ENCODE measurements at regions not wholly inside any gene's neighbourhood (a gene's known extent, or its start where the extent isn't known, plus 50 kb on each side); places are given as distances from the start of the nearest gene placed in this dataset.

DNA sequence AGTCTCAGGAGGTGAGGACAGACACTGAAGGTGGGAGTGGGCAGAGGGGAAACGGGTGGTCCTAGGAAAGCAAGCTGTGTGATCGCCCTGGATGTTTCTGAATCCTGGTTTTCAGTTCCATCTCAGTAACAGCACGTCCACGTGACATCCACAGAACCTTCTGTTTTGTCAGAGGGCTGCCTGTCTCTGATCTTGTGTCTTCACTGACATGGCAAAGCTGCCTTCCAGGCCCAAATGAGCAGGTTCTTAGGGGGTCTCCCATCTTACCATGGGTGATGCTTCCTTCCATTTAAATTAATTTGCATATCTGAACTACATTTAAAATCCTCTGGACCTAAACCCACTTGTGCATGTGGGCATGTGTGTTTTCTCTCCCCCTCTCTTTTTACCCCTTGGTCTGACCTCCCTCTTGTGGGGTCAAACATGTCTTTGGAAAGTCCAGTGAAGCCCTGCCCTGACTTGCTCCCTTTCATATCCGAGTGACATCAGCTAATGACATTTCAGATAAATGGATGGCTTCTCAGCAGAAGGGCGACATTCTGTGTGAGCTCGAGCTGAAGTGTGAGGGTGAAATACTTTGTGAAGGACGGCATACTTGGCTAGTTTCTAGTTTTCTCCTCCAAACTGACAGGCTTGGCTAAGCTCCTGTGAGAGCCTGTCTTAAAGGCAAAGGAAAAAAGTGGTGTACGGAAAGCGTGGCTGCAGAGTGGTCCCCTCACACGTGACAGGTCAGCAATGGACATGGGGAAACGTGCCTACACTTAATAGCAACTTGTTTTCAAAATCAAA is 204.8 kb upstream of the S1PR3 start:
- TF ChIP-seq, protein P1, sequence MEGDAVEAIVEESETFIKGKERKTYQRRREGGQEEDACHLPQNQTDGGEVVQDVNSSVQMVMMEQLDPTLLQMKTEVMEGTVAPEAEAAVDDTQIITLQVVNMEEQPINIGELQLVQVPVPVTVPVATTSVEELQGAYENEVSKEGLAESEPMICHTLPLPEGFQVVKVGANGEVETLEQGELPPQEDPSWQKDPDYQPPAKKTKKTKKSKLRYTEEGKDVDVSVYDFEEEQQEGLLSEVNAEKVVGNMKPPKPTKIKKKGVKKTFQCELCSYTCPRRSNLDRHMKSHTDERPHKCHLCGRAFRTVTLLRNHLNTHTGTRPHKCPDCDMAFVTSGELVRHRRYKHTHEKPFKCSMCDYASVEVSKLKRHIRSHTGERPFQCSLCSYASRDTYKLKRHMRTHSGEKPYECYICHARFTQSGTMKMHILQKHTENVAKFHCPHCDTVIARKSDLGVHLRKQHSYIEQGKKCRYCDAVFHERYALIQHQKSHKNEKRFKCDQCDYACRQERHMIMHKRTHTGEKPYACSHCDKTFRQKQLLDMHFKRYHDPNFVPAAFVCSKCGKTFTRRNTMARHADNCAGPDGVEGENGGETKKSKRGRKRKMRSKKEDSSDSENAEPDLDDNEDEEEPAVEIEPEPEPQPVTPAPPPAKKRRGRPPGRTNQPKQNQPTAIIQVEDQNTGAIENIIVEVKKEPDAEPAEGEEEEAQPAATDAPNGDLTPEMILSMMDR (IDR thresholded peaks at IDR 0.05; ENCODE audit: borderline replicate concordance, extremely low read depth, insufficient read depth) = no peak
- Histone ChIP-seq H3K9ac (ENCODE audit: low read length in 3 of 3) (no peak overlapping the region), H3K27me3 (ENCODE audit: control insufficient read depth, insufficient read depth, low read length) (no peaks in the 10 kb centered on the region), H3K9me3 (ENCODE audit: control insufficient read depth in 2 of 3, insufficient read depth in 1 of 3, low read length in 3 of 3) (no peaks in the 10 kb centered on the region), H3K27ac (ENCODE audit: low read depth in 2 of 2, low read length in 2 of 2) (peak overlapping the region in 1 of 2 donors; percentile 29), H3K36me3 (ENCODE audit: control insufficient read depth in 2 of 3, insufficient read depth in 3 of 3, low read length in 3 of 3) (no peaks in the 10 kb centered on the region), H3K4me3 (ENCODE audit: low read length in 3 of 3) (no peak overlapping the region), H3K4me1 (ENCODE audit: control insufficient read depth in 2 of 3, insufficient read depth in 2 of 3, low read depth in 1 of 3, low read length in 3 of 3) (no peaks in the 10 kb centered on the region)
- intact Hi-C loops (cut with DNase I) = no loop called here
- DNase-seq (peak in 2 of 5 donors; percentile 41 to 72), FAIRE-seq (no peak)

DNA sequence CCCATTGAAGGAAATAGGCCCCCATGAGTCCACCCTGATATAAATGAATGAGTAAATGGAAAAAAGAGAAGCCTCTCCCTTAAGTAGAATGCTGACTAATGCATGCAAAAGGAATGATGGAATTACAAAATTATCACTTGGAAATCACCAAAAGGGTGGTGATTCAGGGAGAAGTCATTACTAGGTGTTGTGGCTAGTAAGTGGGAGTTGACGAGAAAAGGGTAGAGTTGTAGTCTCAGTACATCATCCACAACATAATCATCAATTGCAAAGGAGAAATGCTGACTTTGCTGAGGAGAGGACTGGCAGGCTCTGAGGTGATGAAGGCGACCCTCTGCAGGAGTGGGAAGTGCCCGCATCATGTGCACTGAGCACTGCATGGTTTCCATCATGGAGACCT is 201.5 kb upstream of the S1PR3 start:
- no peak for FAIRE-seq
- no peak overlapping the region for H3K27ac ChIP-seq (ENCODE audit: low read depth in 2 of 2, low read length in 2 of 2)

DNA sequence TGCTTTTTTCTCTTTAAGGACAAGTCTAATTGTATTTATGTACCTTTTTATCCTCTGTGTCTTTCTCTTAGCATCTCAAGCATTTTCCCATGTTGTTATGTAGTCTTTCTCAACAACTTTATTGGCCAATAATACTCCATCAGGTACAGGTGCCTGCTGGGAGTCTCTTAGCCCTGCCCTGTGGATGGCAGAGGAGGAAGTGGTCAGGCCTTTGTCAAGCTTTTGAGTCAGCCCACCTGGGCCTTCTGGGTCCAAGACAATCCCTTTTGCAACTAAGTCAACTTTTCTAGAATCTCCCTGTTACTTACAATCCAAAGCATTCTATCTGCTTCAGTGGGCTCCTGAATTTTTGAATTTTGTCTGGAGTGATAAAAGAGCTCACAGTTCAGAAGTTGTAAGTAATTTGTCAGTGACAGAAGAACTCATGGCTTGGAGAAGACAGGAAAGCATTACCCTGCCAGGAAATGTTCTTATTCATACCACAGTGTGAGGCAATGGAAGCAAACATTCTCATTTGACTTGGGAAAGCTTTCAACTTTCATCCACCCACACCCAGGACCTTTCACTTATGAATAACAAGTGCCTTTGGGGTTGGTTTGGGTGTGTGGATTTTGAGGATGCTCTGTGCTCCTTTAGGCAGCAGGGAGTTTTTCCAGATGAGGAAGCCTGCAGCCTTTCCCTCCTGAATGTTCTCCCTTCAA is 200.0 kb upstream of the S1PR3 start:
- no peak overlapping the region for H3K9ac ChIP-seq (ENCODE audit: low read length in 3 of 3)
- H3K9me3 ChIP-seq (ENCODE audit: control insufficient read depth in 2 of 3, insufficient read depth in 1 of 3, low read length in 3 of 3) = no peaks in the 10 kb centered on the region
- no peaks in the 10 kb centered on the region for H3K4me1 ChIP-seq (ENCODE audit: control insufficient read depth in 2 of 3, insufficient read depth in 2 of 3, low read depth in 1 of 3, low read length in 3 of 3)
- intact Hi-C loops (cut with DNase I) = no loop called here
- no peak overlapping the region for H3K27ac ChIP-seq (ENCODE audit: low read depth in 2 of 2, low read length in 2 of 2)
- TF ChIP-seq, protein P1 (IDR thresholded peaks at IDR 0.05; ENCODE audit: borderline replicate concordance, extremely low read depth, insufficient read depth) = no peak
- no peaks in the 10 kb centered on the region for H3K27me3 ChIP-seq (ENCODE audit: control insufficient read depth, insufficient read depth, low read length)
- no peak for FAIRE-seq
- no peak overlapping the region for H3K4me3 ChIP-seq (ENCODE audit: low read length in 3 of 3)
- DNase-seq = no peak
- no peaks in the 10 kb centered on the region for H3K36me3 ChIP-seq (ENCODE audit: control insufficient read depth in 2 of 3, insufficient read depth in 3 of 3, low read length in 3 of 3)

More for the DNA sequence above, 201.5 kb upstream of the S1PR3 start:
- Histone ChIP-seq H3K4me1 (ENCODE audit: control insufficient read depth in 2 of 3, insufficient read depth in 2 of 3, low read depth in 1 of 3, low read length in 3 of 3) (no peaks in the 10 kb centered on the region), H3K9me3 (ENCODE audit: control insufficient read depth in 2 of 3, insufficient read depth in 1 of 3, low read length in 3 of 3) (no peaks in the 10 kb centered on the region), H3K27me3 (ENCODE audit: control insufficient read depth, insufficient read depth, low read length) (no peaks in the 10 kb centered on the region), H3K4me3 (ENCODE audit: low read length in 3 of 3) (no peak overlapping the region), H3K9ac (ENCODE audit: low read length in 3 of 3) (no peak overlapping the region), H3K36me3 (ENCODE audit: control insufficient read depth in 2 of 3, insufficient read depth in 3 of 3, low read length in 3 of 3) (no peaks in the 10 kb centered on the region)
- no peak for DNase-seq
- intact Hi-C loops (cut with DNase I) = no loop called here
- TF ChIP-seq, protein P1 (IDR thresholded peaks at IDR 0.05; ENCODE audit: borderline replicate concordance, extremely low read depth, insufficient read depth) = no peak
